22Rv1 (cell line): ENCODE measurements at regions not wholly inside any gene's neighbourhood (a gene's known extent, or its start where the extent isn't known, plus 50 kb on each side); places are given as distances from the start of the nearest gene placed in this dataset.
"Not testable (repeated sequence)": the region's sequence is repeated elsewhere in the genome, so short reads cannot be mapped to it uniquely, and the experiment has no call there.

Source experiments
- H3K27ac ChIP-seq: fragments of 450-650 bp; 2 replicates; pipeline ENCODE4 v1.5.1; 2017
- CTCF ChIP-seq: fragments of 450-650 bp; IDR thresholded peaks from 2 replicates; pipeline ENCODE4 v1.5.1; 2017; ENCODE audit warnings: mild to moderate bottlenecking
- ZFX ChIP-seq: fragments of 450-650 bp; IDR thresholded peaks from 2 replicates; pipeline ENCODE4 v1.6.1; 2017; ENCODE audit warnings: antibody characterized with exemption, borderline replicate concordance

DNA sequence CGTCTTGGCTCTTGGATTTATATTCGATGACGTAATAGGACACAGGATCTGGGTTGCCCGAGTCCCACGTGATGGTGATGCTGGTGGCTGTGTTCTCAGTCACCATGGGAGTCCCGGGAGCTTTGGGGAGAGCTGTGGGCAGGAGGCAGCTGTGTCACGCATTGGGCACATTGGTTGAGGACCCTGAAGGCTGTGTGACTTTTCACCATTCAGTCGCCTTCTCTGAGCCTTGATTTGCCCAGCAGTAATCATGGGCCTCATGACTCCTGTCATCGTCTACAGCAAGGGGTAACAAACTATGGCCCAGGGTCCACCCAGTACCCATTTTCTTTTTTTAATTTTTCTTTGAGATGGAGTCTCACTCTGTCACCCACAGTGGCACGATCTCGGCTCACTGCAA lies 96.3 kb downstream of the PTPRS start:
- no peak overlapping the region for H3K27ac ChIP-seq
- no peak for TF ChIP-seq ZFX
- no peak for TF ChIP-seq CTCF

DNA sequence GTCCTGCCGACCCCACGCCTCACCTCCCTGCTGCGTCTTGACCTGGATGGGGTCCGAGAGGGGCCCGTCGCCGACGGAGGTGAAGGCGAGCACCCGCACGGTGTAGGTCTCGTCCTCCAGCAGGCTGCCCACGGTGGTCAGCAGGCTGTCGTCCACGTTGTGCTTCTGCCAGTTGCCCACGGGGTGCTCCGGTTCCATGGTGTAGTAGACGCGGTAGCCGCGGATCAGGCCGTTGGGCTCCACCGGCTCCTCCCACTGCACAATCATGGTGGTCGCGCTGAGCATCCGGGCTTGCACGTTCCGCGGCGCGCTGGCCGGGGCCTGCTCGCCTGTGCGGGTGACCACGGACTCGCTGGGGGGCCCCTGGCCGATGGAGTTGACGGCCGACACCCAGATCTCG lies 96.7 kb downstream of the PTPRS start:
- no peak overlapping the region for H3K27ac ChIP-seq
- TF ChIP-seq ZFX, result no peak

- H3K27ac ChIP-seq, result not testable (repeated sequence)
Observed at GRCh38 chr19:5241896-5242295, 98.7 kb downstream of the PTPRS start.

DNA sequence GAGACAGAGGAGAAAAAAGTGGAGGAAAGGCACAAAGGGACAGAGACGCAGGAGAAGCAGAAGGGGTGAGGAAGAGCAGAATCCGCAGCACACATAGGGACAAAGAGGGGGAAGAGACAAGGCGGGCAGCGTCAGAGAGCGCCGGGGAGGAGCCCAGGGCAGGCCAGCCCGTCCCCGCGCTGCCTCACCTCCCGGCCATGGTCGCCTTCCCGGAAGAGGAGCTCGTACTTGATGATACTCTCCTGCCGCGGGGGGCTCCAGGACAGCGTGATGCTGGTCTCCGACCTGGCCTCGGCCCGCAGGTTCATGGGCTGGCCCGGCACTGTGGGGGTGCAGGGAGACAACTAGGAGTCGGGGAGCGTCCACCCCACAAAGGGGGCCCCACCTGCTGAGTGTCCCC lies 100.6 kb downstream of the PTPRS start:
- TF ChIP-seq ZFX, result no peak
- no peak for TF ChIP-seq CTCF
- no peak overlapping the region for H3K27ac ChIP-seq

- TF ChIP-seq ZFX (no peak), CTCF (no peak)
Observed at GRCh38 chr19:5238700-5239099, 101.9 kb downstream of the PTPRS start.

GRCh38 chr19:5237939-5238480 lies 102.6 kb downstream of the PTPRS start:
- TF ChIP-seq ZFX (no peak), CTCF (no peak)

More at GRCh38 chr19:5238700-5239099, 101.9 kb downstream of the PTPRS start:
- no peak overlapping the region for H3K27ac ChIP-seq

DNA sequence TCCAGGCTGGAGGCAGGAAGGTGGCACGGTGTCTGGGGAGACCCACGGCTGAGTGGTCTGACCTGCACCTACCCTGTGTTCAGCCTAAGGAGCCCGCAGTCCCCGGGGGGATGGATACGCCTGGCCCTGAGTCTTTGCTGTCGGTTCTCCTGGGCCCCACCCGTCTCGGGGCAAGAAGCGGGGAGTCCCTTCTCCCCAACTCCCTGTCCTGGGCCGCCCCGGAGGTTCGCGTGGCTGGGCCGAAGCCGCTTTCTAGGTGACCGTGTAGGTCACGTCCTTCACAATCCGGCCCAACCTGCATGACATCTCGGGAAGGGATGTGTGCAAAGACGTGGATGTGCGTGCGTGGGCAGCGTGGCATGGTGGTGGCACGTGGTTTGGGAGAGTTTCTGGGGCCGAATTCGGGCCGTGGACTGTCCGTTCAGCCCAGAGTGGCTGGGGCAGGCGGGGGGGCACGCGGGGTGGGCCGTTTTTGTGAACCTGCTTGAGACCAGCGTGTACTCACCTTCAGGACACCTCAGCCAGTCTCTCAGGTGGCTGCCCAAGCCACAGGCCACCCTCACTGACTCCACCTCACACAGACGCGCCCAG lies 103.3 kb downstream of the PTPRS start:
- H3K27ac ChIP-seq, result no peak overlapping the region
- no peak for TF ChIP-seq ZFX
- no peak for TF ChIP-seq CTCF

More at GRCh38 chr19:5237939-5238480, 102.6 kb downstream of the PTPRS start:
- no peak overlapping the region for H3K27ac ChIP-seq

DNA sequence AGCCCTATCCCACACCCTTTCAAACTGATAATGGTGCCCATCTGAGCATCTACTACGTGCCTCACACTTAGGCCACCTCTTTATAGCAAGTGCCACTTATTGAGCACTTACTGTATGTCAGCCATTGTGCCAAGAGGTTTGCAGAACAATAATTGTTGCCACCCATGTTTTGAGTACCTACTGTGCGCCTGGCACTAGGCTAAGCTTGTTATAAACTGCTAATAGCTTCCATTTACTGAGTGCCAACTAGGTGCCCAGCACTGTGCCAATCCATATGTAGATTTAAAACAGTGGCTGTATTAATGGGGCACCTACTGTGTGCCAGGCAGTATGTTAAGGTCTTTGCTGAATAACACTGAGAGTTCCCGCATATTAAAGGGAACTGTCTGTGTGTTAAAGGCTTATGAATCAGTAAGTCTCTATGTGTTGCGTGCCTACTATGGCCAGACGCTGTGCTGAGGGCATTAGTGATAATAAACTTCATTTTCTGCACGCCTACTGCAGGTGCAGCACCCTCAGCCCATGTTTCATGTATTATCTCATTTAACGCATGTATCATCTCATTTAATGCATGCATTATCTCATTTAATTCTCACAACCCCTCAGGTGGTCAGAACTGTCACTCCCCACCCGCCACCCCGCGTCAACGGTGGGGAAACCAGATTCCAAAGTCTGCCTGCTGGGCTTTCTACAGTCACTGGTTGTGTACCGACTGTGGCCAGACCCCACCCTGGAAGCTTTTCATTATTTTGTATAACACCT lies 105.0 kb downstream of the PTPRS start:
- TF ChIP-seq ZFX, result no peak
- no peak for TF ChIP-seq CTCF
- H3K27ac ChIP-seq, result no peak overlapping the region
